ENCODE measurements at regions not wholly inside any gene's neighbourhood (a gene's known extent, or its start where the extent isn't known, plus 50 kb on each side); places are given as distances from the start of the nearest gene placed in this dataset.
A peak's percentile ranks its signal among the peaks of the same experiment; 100 is the strongest.

- Histone ChIP-seq H3K4me1 (ENCODE audit: insufficient read depth) (peaks cover 16% of the 10 kb centered on the region), H3K4me2 (ENCODE audit: unreplicated experiment) (no peak overlapping the region), H3K9me3 (ENCODE audit: low read depth) (no peaks in the 10 kb centered on the region), H3K9me2 (ENCODE audit: insufficient read depth) (no peaks in the 10 kb centered on the region), H3K79me2 (ENCODE audit: insufficient read depth) (no peaks in the 10 kb centered on the region), H3F3A (ENCODE audit: insufficient read depth) (peaks cover 7% of the 10 kb centered on the region; the same call in 1 of the 2 replicates), H3K27me3 (replicated peaks; ENCODE audit: insufficient read depth) (no peaks in the 10 kb centered on the region), H3K36me3 (ENCODE audit: low read depth) (no peaks in the 10 kb centered on the region), H3K27ac (peak overlapping the region; percentile 40), H3K9ac (no peak overlapping the region), H3K4me3 (no peak overlapping the region), H2AFZ (peak overlapping the region; percentile 42; the same call in 1 of the 2 replicates), H4K20me1 (ENCODE audit: insufficient read depth) (no peaks in the 10 kb centered on the region)
- peak; percentile 39 for DNase-seq
- in situ Hi-C loops (cut with MboI) = no loop called here
- 36 to 37% methylated on average over 7 of the region's 7 CpGs for WGBS, 2 experiments (ENCODE audit: low coverage in 1 of 2, low lambda C conversion rate in 2 of 2, missing lambda C conversion rate in 2 of 2)
- TF ChIP-seq EZH2 (IDR thresholded peaks at IDR 0.05; ENCODE audit: insufficient read depth, poor library complexity, severe bottlenecking) (no peak), EZH2phosphoT487 (IDR thresholded peaks at IDR 0.05; ENCODE audit: insufficient read depth, low read depth) (no peak)
Observed at GRCh38 chr4:27398631-27399310, 538.1 kb downstream of the STIM2 start.

- Histone ChIP-seq H3K4me2 (ENCODE audit: unreplicated experiment) (no peak overlapping the region), H2AFZ (no peak overlapping the region), H4K20me1 (ENCODE audit: insufficient read depth) (no peaks in the 10 kb centered on the region), H3K9ac (no peak overlapping the region), H3K27me3 (replicated peaks; ENCODE audit: insufficient read depth) (no peaks in the 10 kb centered on the region), H3K79me2 (ENCODE audit: insufficient read depth) (no peaks in the 10 kb centered on the region), H3K36me3 (ENCODE audit: low read depth) (no peaks in the 10 kb centered on the region), H3K4me3 (no peak overlapping the region), H3F3A (ENCODE audit: insufficient read depth) (no peaks in the 10 kb centered on the region), H3K4me1 (ENCODE audit: insufficient read depth) (no peaks in the 10 kb centered on the region), H3K9me3 (ENCODE audit: low read depth) (peaks cover 4% of the 10 kb centered on the region), H3K9me2 (ENCODE audit: insufficient read depth) (no peaks in the 10 kb centered on the region), H3K27ac (no peak overlapping the region)
- DNase-seq = no peak
- WGBS, 2 experiments (ENCODE audit: low coverage in 1 of 2, low lambda C conversion rate in 2 of 2, missing lambda C conversion rate in 2 of 2) = 39 to 42% methylated on average over 1 of the region's 1 CpG
- TF ChIP-seq EZH2 (IDR thresholded peaks at IDR 0.05; ENCODE audit: insufficient read depth, poor library complexity, severe bottlenecking) = no peak
- in situ Hi-C loops (cut with MboI) = no loop called here
Observed at GRCh38 chr4:27407616-27408015, 547.0 kb downstream of the STIM2 start.

- Histone ChIP-seq H3K9ac (no peak overlapping the region), H3K4me1 (ENCODE audit: insufficient read depth) (no peaks in the 10 kb centered on the region), H3K4me2 (ENCODE audit: unreplicated experiment) (no peak overlapping the region), H3K9me2 (ENCODE audit: insufficient read depth) (no peaks in the 10 kb centered on the region), H3K79me2 (ENCODE audit: insufficient read depth) (no peaks in the 10 kb centered on the region), H3K9me3 (ENCODE audit: low read depth) (no peaks in the 10 kb centered on the region), H3K27ac (no peak overlapping the region), H3K36me3 (ENCODE audit: low read depth) (no peaks in the 10 kb centered on the region), H3K4me3 (no peak overlapping the region), H2AFZ (no peak overlapping the region), H4K20me1 (ENCODE audit: insufficient read depth) (no peaks in the 10 kb centered on the region), H3K27me3 (replicated peaks; ENCODE audit: insufficient read depth) (no peaks in the 10 kb centered on the region), H3F3A (ENCODE audit: insufficient read depth) (no peaks in the 10 kb centered on the region)
- 24 to 31% methylated on average over 1 of the region's 1 CpG for WGBS, 2 experiments (ENCODE audit: low coverage in 1 of 2, low lambda C conversion rate in 2 of 2, missing lambda C conversion rate in 2 of 2)
- TF ChIP-seq EZH2phosphoT487 (IDR thresholded peaks at IDR 0.05; ENCODE audit: insufficient read depth, low read depth) (no peak), EZH2 (IDR thresholded peaks at IDR 0.05; ENCODE audit: insufficient read depth, poor library complexity, severe bottlenecking) (no peak)
- in situ Hi-C loops (cut with MboI) = no loop called here
- no peak for DNase-seq
Observed at GRCh38 chr4:27412613-27413012, 552.0 kb downstream of the STIM2 start.

GRCh38 chr4:27414887-27415731 is 554.5 kb downstream of the STIM2 start:
- Histone ChIP-seq H3K4me1 (ENCODE audit: insufficient read depth) (no peaks in the 10 kb centered on the region), H3K27me3 (replicated peaks; ENCODE audit: insufficient read depth) (no peaks in the 10 kb centered on the region), H3K36me3 (ENCODE audit: low read depth) (no peaks in the 10 kb centered on the region), H4K20me1 (ENCODE audit: insufficient read depth) (no peaks in the 10 kb centered on the region), H3K9me3 (ENCODE audit: low read depth) (no peaks in the 10 kb centered on the region), H3K79me2 (ENCODE audit: insufficient read depth) (no peaks in the 10 kb centered on the region), H3K9ac (no peak overlapping the region), H3K9me2 (ENCODE audit: insufficient read depth) (no peaks in the 10 kb centered on the region), H3K27ac (no peak overlapping the region), H3K4me2 (ENCODE audit: unreplicated experiment) (no peak overlapping the region), H2AFZ (no peak overlapping the region), H3F3A (ENCODE audit: insufficient read depth) (no peaks in the 10 kb centered on the region), H3K4me3 (no peak overlapping the region)
- 10 to 14% methylated on average over 3 of the region's 3 CpGs for WGBS, 2 experiments (ENCODE audit: low coverage in 1 of 2, low lambda C conversion rate in 2 of 2, missing lambda C conversion rate in 2 of 2)
- in situ Hi-C loops (cut with MboI) = no loop called here
- no peak for DNase-seq
- TF ChIP-seq EZH2phosphoT487 (IDR thresholded peaks at IDR 0.05; ENCODE audit: insufficient read depth, low read depth) = no peak
- TF ChIP-seq EZH2 (IDR thresholded peaks at IDR 0.05; ENCODE audit: insufficient read depth, poor library complexity, severe bottlenecking) = no peak
